Osteoblast (primary cell): ENCODE measurements at regions not wholly inside any gene's neighbourhood (a gene's known extent, or its start where the extent isn't known, plus 50 kb on each side); places are given as distances from the start of the nearest gene placed in this dataset.

Experiments used
- DNase-seq: peaks from one replicate; pipeline ENCODE4 v3.0.0; 2011; ENCODE audit warnings: low spot score, mixed read lengths; ENCODE audit not compliant: insufficient read length; ENCODE audit errors: missing footprints
- H2AFZ ChIP-seq: 2 replicates; pipeline ENCODE4 v1.6.0; 2011; ENCODE audit warnings: mild to moderate bottlenecking, low read length
- H3K27ac ChIP-seq: 2 replicates; pipeline ENCODE4 v1.5.1; 2011; ENCODE audit warnings: mild to moderate bottlenecking, low read depth, low read length, moderate library complexity
- H3K27me3 ChIP-seq: 2 replicates; pipeline ENCODE4 v1.6.0; 2012; ENCODE audit warnings: mild to moderate bottlenecking, control low read depth, inconsistent platforms, low read length, moderate library complexity; ENCODE audit not compliant: insufficient read depth
- H3K36me3 ChIP-seq: 2 replicates; pipeline ENCODE4 v1.5.1; 2011; ENCODE audit warnings: mild to moderate bottlenecking, low read length, control low read depth, moderate library complexity; ENCODE audit not compliant: insufficient read depth
- H3K4me1 ChIP-seq: 2 replicates; pipeline ENCODE4 v1.5.1; 2011; ENCODE audit warnings: mild to moderate bottlenecking, low read length, control low read depth, moderate library complexity; ENCODE audit not compliant: insufficient read depth
- H3K4me2 ChIP-seq: 2 replicates; pipeline ENCODE4 v1.6.0; 2011; ENCODE audit warnings: mild to moderate bottlenecking, low read length; ENCODE audit not compliant: insufficient read depth
- H3K4me3 ChIP-seq: fragments of 200-600 bp; sonication (generic); 3 replicates; pipeline ENCODE4 v1.5.1; 2012; ENCODE audit warnings: mild to moderate bottlenecking, low read length, inconsistent platforms; ENCODE audit not compliant: insufficient read depth
- H3K79me2 ChIP-seq: 2 replicates; pipeline ENCODE4 v1.6.0; 2012; ENCODE audit warnings: mild to moderate bottlenecking, low read length, control low read depth, inconsistent platforms; ENCODE audit not compliant: insufficient read depth
- H3K9me3 ChIP-seq: 2 replicates; pipeline ENCODE4 v1.5.1; 2011; ENCODE audit warnings: low read depth, low read length, control low read depth
- H4K20me1 ChIP-seq: 2 replicates; pipeline ENCODE4 v1.6.0; 2012; ENCODE audit warnings: mild to moderate bottlenecking, low read length, control low read depth; ENCODE audit not compliant: insufficient read depth
- TF ChIP-seq, protein P1 (sequence below): IDR thresholded peaks from 2 replicates; pipeline ENCODE4 v1.5.1; 2011; ENCODE audit warnings: mild to moderate bottlenecking, low read depth, low read length, moderate library complexity; ENCODE audit errors: extremely low read depth

DNA sequence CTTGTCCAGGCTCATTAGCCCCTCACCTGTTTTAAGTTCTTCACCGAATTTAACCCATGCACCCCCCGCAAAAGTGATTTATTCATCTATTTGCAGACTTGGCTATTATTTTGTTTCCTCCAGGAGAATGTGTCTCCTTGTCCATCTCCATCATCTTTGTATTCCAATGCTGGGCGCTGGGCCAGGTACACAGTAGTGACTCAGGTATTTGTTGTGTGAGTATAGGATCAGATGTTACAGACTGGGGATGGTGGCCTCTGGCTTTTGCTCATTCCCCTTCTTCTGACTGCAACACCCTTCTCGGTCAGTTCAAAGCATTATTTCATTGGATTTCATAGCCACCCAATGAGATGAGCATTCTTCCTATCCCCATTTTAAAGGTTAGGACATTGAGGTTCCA, 408.2 kb downstream of the MN1 start:
- Histone ChIP-seq H3K4me2 (no peak overlapping the region), H3K4me3 (no peak overlapping the region), H3K27me3 (peaks cover 17% of the 10 kb centered on the region), H3K27ac (no peak overlapping the region), H3K79me2 (no peaks in the 10 kb centered on the region), H3K9me3 (no peaks in the 10 kb centered on the region), H2AFZ (no peak overlapping the region), H3K36me3 (no peaks in the 10 kb centered on the region), H3K4me1 (no peaks in the 10 kb centered on the region), H4K20me1 (no peaks in the 10 kb centered on the region)
- TF ChIP-seq, protein P1, sequence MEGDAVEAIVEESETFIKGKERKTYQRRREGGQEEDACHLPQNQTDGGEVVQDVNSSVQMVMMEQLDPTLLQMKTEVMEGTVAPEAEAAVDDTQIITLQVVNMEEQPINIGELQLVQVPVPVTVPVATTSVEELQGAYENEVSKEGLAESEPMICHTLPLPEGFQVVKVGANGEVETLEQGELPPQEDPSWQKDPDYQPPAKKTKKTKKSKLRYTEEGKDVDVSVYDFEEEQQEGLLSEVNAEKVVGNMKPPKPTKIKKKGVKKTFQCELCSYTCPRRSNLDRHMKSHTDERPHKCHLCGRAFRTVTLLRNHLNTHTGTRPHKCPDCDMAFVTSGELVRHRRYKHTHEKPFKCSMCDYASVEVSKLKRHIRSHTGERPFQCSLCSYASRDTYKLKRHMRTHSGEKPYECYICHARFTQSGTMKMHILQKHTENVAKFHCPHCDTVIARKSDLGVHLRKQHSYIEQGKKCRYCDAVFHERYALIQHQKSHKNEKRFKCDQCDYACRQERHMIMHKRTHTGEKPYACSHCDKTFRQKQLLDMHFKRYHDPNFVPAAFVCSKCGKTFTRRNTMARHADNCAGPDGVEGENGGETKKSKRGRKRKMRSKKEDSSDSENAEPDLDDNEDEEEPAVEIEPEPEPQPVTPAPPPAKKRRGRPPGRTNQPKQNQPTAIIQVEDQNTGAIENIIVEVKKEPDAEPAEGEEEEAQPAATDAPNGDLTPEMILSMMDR = no peak
- no peak for DNase-seq

DNA sequence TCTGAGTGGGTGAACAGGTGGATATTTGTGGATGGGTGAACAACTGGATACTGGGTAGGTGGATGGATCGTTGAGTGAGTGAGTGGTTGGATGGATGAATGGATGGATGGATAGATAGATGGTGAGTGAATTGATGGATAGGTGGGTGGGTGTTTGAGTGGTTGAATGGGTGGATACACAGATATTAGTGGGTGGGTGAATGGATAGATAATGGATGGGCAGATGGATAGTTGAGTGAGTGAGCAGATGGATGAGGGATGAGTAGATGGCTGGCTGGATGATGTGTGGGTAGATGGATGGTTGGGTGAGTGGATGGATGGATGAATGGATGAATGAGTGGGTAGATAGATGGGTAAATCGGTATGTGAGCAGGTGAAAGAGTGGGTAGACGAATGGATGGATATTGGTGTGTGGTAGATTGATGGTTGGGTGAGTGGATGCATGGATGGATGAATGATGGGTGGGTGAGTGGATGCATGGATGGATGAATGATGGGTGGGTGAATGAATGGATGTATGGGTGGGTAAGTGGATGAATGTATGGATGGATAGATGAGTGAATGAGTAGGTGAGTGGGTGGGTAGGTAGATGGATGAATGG, 406.7 kb downstream of the MN1 start:
- Histone ChIP-seq H3K4me3 (no peak overlapping the region), H4K20me1 (no peaks in the 10 kb centered on the region), H2AFZ (no peak overlapping the region), H3K4me1 (no peaks in the 10 kb centered on the region), H3K79me2 (no peaks in the 10 kb centered on the region), H3K9me3 (no peaks in the 10 kb centered on the region), H3K36me3 (no peaks in the 10 kb centered on the region), H3K4me2 (no peak overlapping the region), H3K27me3 (peaks cover 22% of the 10 kb centered on the region), H3K27ac (no peak overlapping the region)
- TF ChIP-seq, protein P1 = no peak
- DNase-seq = no peak

DNA sequence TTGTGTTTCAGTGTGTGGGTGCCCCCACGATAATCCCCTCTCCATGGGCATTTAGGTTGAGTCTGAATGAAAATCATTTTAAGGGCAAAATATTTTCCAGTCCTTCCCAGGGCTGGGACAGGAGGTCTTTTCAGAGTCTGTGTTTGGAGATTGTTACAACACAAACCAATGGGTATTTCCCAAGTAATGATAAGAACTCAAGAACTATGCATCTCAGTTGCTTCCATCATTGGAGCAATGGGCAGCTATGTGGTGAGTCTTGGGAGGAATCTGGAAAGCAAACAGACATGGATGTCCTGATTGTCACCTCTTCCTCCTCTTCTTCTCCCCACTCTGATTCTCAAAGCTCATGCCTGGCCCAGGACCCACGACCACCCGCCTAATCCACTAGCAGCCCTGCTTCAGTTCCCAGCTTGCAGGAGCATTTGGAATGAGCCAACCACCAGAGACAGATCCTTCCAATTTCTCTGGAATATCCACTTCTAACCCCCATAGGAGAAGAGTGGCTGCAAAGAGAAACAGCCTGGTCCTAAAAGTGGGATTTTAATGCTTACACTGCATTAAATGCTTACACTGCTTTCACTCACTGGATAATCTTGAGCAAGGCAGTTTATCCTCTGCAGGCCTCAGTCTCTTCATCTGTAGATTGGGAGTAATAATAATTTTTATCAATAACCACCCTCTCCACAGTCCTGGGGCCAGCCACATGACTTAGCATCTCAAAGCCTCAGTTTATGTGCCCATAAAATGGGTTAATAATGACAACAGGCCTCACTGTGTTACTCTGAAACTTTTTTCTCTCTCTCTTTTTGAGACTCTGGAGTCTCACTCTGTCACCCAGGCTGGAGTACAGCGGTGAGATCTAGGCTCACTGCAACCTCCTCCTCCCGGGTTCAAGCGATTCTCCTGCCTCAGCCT, 404.3 kb downstream of the MN1 start:
- Histone ChIP-seq H3K27me3 (peaks cover 27% of the 10 kb centered on the region), H4K20me1 (no peaks in the 10 kb centered on the region), H3K36me3 (no peaks in the 10 kb centered on the region), H3K9me3 (no peaks in the 10 kb centered on the region), H3K27ac (no peak overlapping the region), H3K79me2 (no peaks in the 10 kb centered on the region), H3K4me3 (no peak overlapping the region), H3K4me2 (no peak overlapping the region), H3K4me1 (no peaks in the 10 kb centered on the region), H2AFZ (no peak overlapping the region)
- DNase-seq = no peak
- TF ChIP-seq, protein P1 = no peak

DNA sequence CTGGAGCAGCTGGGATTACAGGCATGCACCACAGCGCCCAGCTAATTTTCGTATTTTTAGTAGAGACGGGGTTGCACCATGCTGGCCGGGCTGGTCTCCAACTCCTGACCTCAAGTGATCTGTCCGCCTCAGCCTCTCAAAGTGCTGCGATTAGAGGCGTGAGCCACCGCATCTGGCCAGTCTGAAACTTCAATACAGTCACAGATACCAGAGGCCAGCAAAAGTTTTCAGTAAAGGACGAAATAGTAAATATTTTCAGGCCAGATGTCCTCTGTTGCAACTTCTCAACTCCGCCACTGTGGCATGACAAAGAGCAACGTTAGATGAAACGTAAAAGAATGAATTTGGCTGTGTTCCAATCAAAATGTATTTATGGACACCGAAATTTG, 403.6 kb downstream of the MN1 start:
- Histone ChIP-seq H3K9me3 (no peaks in the 10 kb centered on the region), H3K4me1 (no peaks in the 10 kb centered on the region), H4K20me1 (no peaks in the 10 kb centered on the region), H3K79me2 (no peaks in the 10 kb centered on the region), H3K4me3 (no peak overlapping the region), H3K36me3 (no peaks in the 10 kb centered on the region), H3K4me2 (no peak overlapping the region), H3K27me3 (peaks cover 27% of the 10 kb centered on the region), H2AFZ (no peak overlapping the region), H3K27ac (no peak overlapping the region)
- DNase-seq = no peak
- TF ChIP-seq, protein P1 = no peak
